ENCODE measurements at regions not wholly inside any gene's neighbourhood (a gene's known extent, or its start where the extent isn't known, plus 50 kb on each side); places are given as distances from the start of the nearest gene placed in this dataset.

DNA sequence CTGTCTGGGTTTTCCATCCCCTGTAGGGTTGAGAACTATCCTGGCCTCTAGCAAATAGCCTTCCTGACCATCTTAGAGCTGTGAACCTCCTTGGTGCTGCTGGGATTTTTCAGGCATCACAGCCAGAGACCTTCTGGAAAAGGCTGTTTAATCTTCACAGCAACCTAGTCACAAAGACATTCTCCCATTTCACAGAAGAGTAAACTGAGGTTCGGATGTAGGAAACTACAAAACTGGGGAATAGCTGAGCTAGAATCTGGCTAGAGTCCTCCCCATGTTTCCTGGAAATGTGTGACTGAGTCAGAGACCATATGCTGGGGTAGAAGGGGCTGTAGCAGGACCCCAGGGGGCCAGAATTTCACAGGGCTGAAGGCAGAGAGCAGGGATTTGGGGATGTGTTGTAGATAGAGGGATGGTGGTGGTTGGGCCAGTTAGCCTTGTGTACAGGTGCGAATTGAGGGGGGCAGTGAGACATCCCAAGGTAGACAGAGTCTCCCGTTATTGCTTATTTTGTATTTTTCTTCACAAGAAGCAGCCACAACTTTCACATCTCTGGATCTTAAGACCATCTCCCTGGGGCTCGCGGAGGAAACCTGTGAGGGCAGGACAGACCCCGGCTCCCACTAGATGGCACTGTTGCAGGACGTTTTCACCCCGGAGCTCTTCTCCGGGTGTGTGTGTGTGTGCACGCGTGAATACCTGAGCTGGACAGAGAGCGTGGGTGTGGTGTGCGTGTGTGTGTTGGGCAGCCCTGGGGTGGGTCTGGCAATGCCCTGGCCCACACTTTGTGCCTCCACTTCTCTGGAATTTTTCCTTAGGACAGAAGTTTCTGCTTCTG lies 66.9 kb upstream of the PRR23C start:
- no peak overlapping the region for H4K91ac ChIP-seq (ENCODE audit: low read depth, low read length, poor library complexity)
- H3K27me3 ChIP-seq (ENCODE audit: control insufficient read depth in 3 of 3, insufficient read depth in 3 of 3, low read depth in 1 of 3, low read length in 3 of 3): peaks cover 0 to 4% (median 3%) of the 10 kb centered on the region in 3 experiments
- no peak overlapping the region for H3K27ac ChIP-seq (replicated peaks; ENCODE audit: low read length)
- H3K4me3 ChIP-seq (ENCODE audit: low read length in 2 of 2): no peak overlapping the region
- no CpG with 5 or more reads among the region's 13 CpGs for WGBS, 2 donors (ENCODE audit: extremely low coverage in 2 of 2, insufficient read length in 2 of 2, insufficient replicate concordance in 1 of 2)
- H3K14ac ChIP-seq (ENCODE audit: low read length): no peak overlapping the region
- peak overlapping the region; percentile 39 for H2AFZ ChIP-seq (ENCODE audit: low read length)
- H3K18ac ChIP-seq (ENCODE audit: low read length): no peak overlapping the region
- DNase-seq (ENCODE audit: low spot score): peak; percentile 51
- no peaks in the 10 kb centered on the region for H3K9me3 ChIP-seq (replicated peaks in 1 of 2; ENCODE audit: control insufficient read depth in 2 of 2, insufficient read depth in 1 of 2, low read depth in 1 of 2, low read length in 2 of 2)
- no peak overlapping the region for H4K8ac ChIP-seq (ENCODE audit: low read depth, low read length)
- no peak overlapping the region for H2AK5ac ChIP-seq (ENCODE audit: low read depth, low read length)
- H3K4me1 ChIP-seq (ENCODE audit: control insufficient read depth in 2 of 2, insufficient read depth in 1 of 2, low read depth in 1 of 2, low read length in 2 of 2): no peaks in the 10 kb centered on the region
- H3K4ac ChIP-seq (ENCODE audit: low read length): no peak overlapping the region
- no peak overlapping the region for H3K9ac ChIP-seq (ENCODE audit: low read depth, low read length, poor library complexity)
- no peaks in the 10 kb centered on the region for H3K79me1 ChIP-seq (ENCODE audit: low read depth, low read length)
- H2BK12ac ChIP-seq (ENCODE audit: low read length): no peak overlapping the region
- H2BK120ac ChIP-seq (ENCODE audit: low read depth, low read length): no peak overlapping the region
- no peak overlapping the region for H3K4me2 ChIP-seq (ENCODE audit: insufficient read depth, low read length, poor library complexity, severe bottlenecking)
- H3K36me3 ChIP-seq (replicated peaks in 1 of 2; ENCODE audit: control insufficient read depth in 2 of 2, insufficient read depth in 2 of 2, low read length in 2 of 2): no peaks in the 10 kb centered on the region
- H2BK15ac ChIP-seq (ENCODE audit: low read length): no peak overlapping the region
- no peak overlapping the region for H2BK5ac ChIP-seq (ENCODE audit: low read length)
- no peak overlapping the region for H3K23ac ChIP-seq (ENCODE audit: low read depth, low read length, poor library complexity)

GRCh38 chr3:139112230-139112558 lies 67.5 kb upstream of the PRR23C start:
- Histone ChIP-seq H3K14ac (ENCODE audit: low read length) (no peak overlapping the region), H3K4me2 (ENCODE audit: insufficient read depth, low read length, poor library complexity, severe bottlenecking) (no peak overlapping the region), H4K8ac (ENCODE audit: low read depth, low read length) (no peak overlapping the region), H2BK5ac (ENCODE audit: low read length) (no peak overlapping the region), H2AFZ (ENCODE audit: low read length) (peak overlapping the region; percentile 39), H3K4me3 (ENCODE audit: low read length in 2 of 2) (no peak overlapping the region), H2BK120ac (ENCODE audit: low read depth, low read length) (no peak overlapping the region), H4K91ac (ENCODE audit: low read depth, low read length, poor library complexity) (no peak overlapping the region), H3K36me3 (replicated peaks in 1 of 2; ENCODE audit: control insufficient read depth in 2 of 2, insufficient read depth in 2 of 2, low read length in 2 of 2) (no peaks in the 10 kb centered on the region), H3K27ac (replicated peaks; ENCODE audit: low read length) (no peak overlapping the region), H2BK12ac (ENCODE audit: low read length) (no peak overlapping the region), H3K79me1 (ENCODE audit: low read depth, low read length) (no peaks in the 10 kb centered on the region), H3K27me3 (ENCODE audit: control insufficient read depth in 3 of 3, insufficient read depth in 3 of 3, low read depth in 1 of 3, low read length in 3 of 3) (peaks cover 0 to 4% (median 3%) of the 10 kb centered on the region in 3 experiments), H3K18ac (ENCODE audit: low read length) (no peak overlapping the region), H3K9me3 (replicated peaks in 1 of 2; ENCODE audit: control insufficient read depth in 2 of 2, insufficient read depth in 1 of 2, low read depth in 1 of 2, low read length in 2 of 2) (no peaks in the 10 kb centered on the region), H3K23ac (ENCODE audit: low read depth, low read length, poor library complexity) (no peak overlapping the region), H2AK5ac (ENCODE audit: low read depth, low read length) (no peak overlapping the region), H2BK15ac (ENCODE audit: low read length) (no peak overlapping the region), H3K9ac (ENCODE audit: low read depth, low read length, poor library complexity) (no peak overlapping the region), H3K4ac (ENCODE audit: low read length) (no peak overlapping the region), H3K4me1 (ENCODE audit: control insufficient read depth in 2 of 2, insufficient read depth in 1 of 2, low read depth in 1 of 2, low read length in 2 of 2) (no peaks in the 10 kb centered on the region)
- no CpG with 5 or more reads among the region's 1 CpG for WGBS, 2 donors (ENCODE audit: extremely low coverage in 2 of 2, insufficient read length in 2 of 2, insufficient replicate concordance in 1 of 2)
- DNase-seq (ENCODE audit: low spot score): no peak

GRCh38 chr3:139113231-139113992 lies 68.7 kb upstream of the PRR23C start:
- Histone ChIP-seq H3K27me3 (ENCODE audit: control insufficient read depth in 3 of 3, insufficient read depth in 3 of 3, low read depth in 1 of 3, low read length in 3 of 3) (peaks cover 0 to 4% (median 3%) of the 10 kb centered on the region in 3 experiments), H4K91ac (ENCODE audit: low read depth, low read length, poor library complexity) (no peak overlapping the region), H3K4me1 (ENCODE audit: control insufficient read depth in 2 of 2, insufficient read depth in 1 of 2, low read depth in 1 of 2, low read length in 2 of 2) (no peaks in the 10 kb centered on the region), H3K18ac (ENCODE audit: low read length) (no peak overlapping the region), H3K14ac (ENCODE audit: low read length) (no peak overlapping the region), H2AK5ac (ENCODE audit: low read depth, low read length) (no peak overlapping the region), H2BK120ac (ENCODE audit: low read depth, low read length) (no peak overlapping the region), H3K4ac (ENCODE audit: low read length) (no peak overlapping the region), H3K23ac (ENCODE audit: low read depth, low read length, poor library complexity) (no peak overlapping the region), H3K4me2 (ENCODE audit: insufficient read depth, low read length, poor library complexity, severe bottlenecking) (no peak overlapping the region), H2BK5ac (ENCODE audit: low read length) (no peak overlapping the region), H3K27ac (replicated peaks; ENCODE audit: low read length) (no peak overlapping the region), H2BK15ac (ENCODE audit: low read length) (no peak overlapping the region), H3K79me1 (ENCODE audit: low read depth, low read length) (no peaks in the 10 kb centered on the region), H3K36me3 (replicated peaks in 1 of 2; ENCODE audit: control insufficient read depth in 2 of 2, insufficient read depth in 2 of 2, low read length in 2 of 2) (no peaks in the 10 kb centered on the region), H3K9me3 (replicated peaks in 1 of 2; ENCODE audit: control insufficient read depth in 2 of 2, insufficient read depth in 1 of 2, low read depth in 1 of 2, low read length in 2 of 2) (no peaks in the 10 kb centered on the region), H4K8ac (ENCODE audit: low read depth, low read length) (no peak overlapping the region), H2BK12ac (ENCODE audit: low read length) (no peak overlapping the region), H3K9ac (ENCODE audit: low read depth, low read length, poor library complexity) (no peak overlapping the region), H2AFZ (ENCODE audit: low read length) (no peak overlapping the region), H3K4me3 (ENCODE audit: low read length in 2 of 2) (no peak overlapping the region)
- no peak for DNase-seq (ENCODE audit: low spot score)
- no CpG with 5 or more reads among the region's 7 CpGs for WGBS, 2 donors (ENCODE audit: extremely low coverage in 2 of 2, insufficient read length in 2 of 2, insufficient replicate concordance in 1 of 2)

DNA sequence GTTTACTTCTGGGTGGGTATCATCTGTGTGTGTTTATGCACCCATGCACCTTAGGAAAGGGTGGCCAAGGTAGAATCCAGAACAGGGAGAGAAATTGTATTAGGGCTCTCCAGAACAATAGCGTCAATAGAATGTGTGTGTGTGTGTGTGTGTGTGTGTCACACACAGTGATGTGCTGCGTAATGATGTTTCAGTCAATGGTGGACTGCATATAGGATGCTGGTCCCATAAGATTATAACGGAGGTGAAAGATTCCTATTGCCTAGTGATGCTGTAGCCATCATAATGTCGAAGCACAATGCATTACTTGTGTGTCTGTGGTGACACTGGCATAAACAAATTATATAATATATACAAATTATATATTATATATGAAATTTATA lies 69.3 kb upstream of the PRR23C start:
- no peak overlapping the region for H2BK120ac ChIP-seq (ENCODE audit: low read depth, low read length)
- no peak for DNase-seq (ENCODE audit: low spot score)
- H2BK15ac ChIP-seq (ENCODE audit: low read length): no peak overlapping the region
- H3K4ac ChIP-seq (ENCODE audit: low read length): no peak overlapping the region
- H2BK12ac ChIP-seq (ENCODE audit: low read length): no peak overlapping the region
- H3K18ac ChIP-seq (ENCODE audit: low read length): no peak overlapping the region
- H3K4me1 ChIP-seq (ENCODE audit: control insufficient read depth in 2 of 2, insufficient read depth in 1 of 2, low read depth in 1 of 2, low read length in 2 of 2): no peaks in the 10 kb centered on the region
- H3K27ac ChIP-seq (replicated peaks; ENCODE audit: low read length): no peak overlapping the region
- no peaks in the 10 kb centered on the region for H3K79me1 ChIP-seq (ENCODE audit: low read depth, low read length)
- peaks cover 0 to 4% (median 3%) of the 10 kb centered on the region in 3 experiments for H3K27me3 ChIP-seq (ENCODE audit: control insufficient read depth in 3 of 3, insufficient read depth in 3 of 3, low read depth in 1 of 3, low read length in 3 of 3)
- no peak overlapping the region for H2AFZ ChIP-seq (ENCODE audit: low read length)
- no peak overlapping the region for H3K23ac ChIP-seq (ENCODE audit: low read depth, low read length, poor library complexity)
- no CpG with 5 or more reads among the region's 4 CpGs for WGBS, 2 donors (ENCODE audit: extremely low coverage in 2 of 2, insufficient read length in 2 of 2, insufficient replicate concordance in 1 of 2)
- H3K9ac ChIP-seq (ENCODE audit: low read depth, low read length, poor library complexity): no peak overlapping the region
- H3K9me3 ChIP-seq (replicated peaks in 1 of 2; ENCODE audit: control insufficient read depth in 2 of 2, insufficient read depth in 1 of 2, low read depth in 1 of 2, low read length in 2 of 2): no peaks in the 10 kb centered on the region
- no peak overlapping the region for H3K14ac ChIP-seq (ENCODE audit: low read length)
- no peak overlapping the region for H2AK5ac ChIP-seq (ENCODE audit: low read depth, low read length)
- H4K8ac ChIP-seq (ENCODE audit: low read depth, low read length): no peak overlapping the region
- no peak overlapping the region for H2BK5ac ChIP-seq (ENCODE audit: low read length)
- H3K36me3 ChIP-seq (replicated peaks in 1 of 2; ENCODE audit: control insufficient read depth in 2 of 2, insufficient read depth in 2 of 2, low read length in 2 of 2): no peaks in the 10 kb centered on the region
- H3K4me2 ChIP-seq (ENCODE audit: insufficient read depth, low read length, poor library complexity, severe bottlenecking): no peak overlapping the region
- no peak overlapping the region for H4K91ac ChIP-seq (ENCODE audit: low read depth, low read length, poor library complexity)
- peak overlapping the region in 1 of 2 donors; percentile 9 for H3K4me3 ChIP-seq (ENCODE audit: low read length in 2 of 2)

All from neuronal stem cell (in vitro differentiated cells).